ENCODE measurements at regions not wholly inside any gene's neighbourhood (a gene's known extent, or its start where the extent isn't known, plus 50 kb on each side); places are given as distances from the start of the nearest gene placed in this dataset.

DNA sequence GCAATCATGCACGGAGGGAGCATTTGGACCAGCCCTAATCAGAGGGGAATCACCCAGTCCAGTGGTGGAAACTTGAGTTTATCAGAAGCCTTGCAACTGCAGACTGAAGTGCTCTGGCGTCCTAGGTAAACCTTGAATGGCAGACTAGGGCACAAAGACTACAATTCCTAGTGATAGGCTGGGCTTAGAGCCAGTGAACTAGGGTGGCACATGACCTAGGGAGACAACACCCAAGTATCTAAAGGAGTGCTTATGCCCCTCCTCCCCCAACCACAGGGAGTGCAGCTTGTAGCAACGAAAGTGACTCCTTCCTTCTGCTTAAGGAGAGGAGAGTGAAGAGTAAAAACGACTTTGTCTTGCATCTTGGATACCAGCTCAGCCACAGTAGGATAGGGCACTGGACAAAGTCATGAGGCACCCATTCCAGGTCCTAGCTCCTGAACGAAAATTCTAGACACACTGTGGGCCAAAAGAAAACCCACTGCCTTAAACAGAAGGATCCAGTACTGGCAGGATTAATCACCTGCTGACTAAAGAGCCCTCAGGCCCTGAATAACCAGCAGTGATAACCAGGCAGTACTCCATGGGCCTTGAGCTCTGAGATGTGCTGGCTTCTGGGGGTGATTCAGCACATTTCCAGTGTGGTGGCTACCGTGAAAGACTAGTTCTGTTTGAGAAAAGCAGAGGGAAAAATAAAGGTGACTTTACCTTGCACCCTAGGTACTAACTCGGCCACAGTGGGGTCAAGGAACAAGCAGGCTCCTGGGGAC, 58.7 kb upstream of the STARD8 start:
- no peak for DNase-seq (ENCODE audit: low read depth, low spot score)
- intact Hi-C loops (cut with micrococcal nuclease; ENCODE audit: unreplicated experiment) (no loop called here), in situ Hi-C loops (cut with HindIII; ENCODE audit: low pct_unique_long_range_greater_than_20kb, low sequenced_read_pairs) (no loop called here)
- TF ChIP-seq CTCF (IDR thresholded peaks at IDR 0.05) (no peak), SIN3A (IDR thresholded peaks at IDR 0.05; ENCODE audit: borderline replicate concordance, insufficient read depth, low read depth, low read length) (no peak), POLR2AphosphoS5 (IDR thresholded peaks at IDR 0.05; ENCODE audit: low read depth, low read length) (no peak), TCF7L2 (IDR thresholded peaks at IDR 0.05; ENCODE audit: low read depth, low read length) (no peak)
- TF ChIP-seq, protein P1, sequence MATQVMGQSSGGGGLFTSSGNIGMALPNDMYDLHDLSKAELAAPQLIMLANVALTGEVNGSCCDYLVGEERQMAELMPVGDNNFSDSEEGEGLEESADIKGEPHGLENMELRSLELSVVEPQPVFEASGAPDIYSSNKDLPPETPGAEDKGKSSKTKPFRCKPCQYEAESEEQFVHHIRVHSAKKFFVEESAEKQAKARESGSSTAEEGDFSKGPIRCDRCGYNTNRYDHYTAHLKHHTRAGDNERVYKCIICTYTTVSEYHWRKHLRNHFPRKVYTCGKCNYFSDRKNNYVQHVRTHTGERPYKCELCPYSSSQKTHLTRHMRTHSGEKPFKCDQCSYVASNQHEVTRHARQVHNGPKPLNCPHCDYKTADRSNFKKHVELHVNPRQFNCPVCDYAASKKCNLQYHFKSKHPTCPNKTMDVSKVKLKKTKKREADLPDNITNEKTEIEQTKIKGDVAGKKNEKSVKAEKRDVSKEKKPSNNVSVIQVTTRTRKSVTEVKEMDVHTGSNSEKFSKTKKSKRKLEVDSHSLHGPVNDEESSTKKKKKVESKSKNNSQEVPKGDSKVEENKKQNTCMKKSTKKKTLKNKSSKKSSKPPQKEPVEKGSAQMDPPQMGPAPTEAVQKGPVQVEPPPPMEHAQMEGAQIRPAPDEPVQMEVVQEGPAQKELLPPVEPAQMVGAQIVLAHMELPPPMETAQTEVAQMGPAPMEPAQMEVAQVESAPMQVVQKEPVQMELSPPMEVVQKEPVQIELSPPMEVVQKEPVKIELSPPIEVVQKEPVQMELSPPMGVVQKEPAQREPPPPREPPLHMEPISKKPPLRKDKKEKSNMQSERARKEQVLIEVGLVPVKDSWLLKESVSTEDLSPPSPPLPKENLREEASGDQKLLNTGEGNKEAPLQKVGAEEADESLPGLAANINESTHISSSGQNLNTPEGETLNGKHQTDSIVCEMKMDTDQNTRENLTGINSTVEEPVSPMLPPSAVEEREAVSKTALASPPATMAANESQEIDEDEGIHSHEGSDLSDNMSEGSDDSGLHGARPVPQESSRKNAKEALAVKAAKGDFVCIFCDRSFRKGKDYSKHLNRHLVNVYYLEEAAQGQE (IDR thresholded peaks at IDR 0.05; ENCODE audit: insufficient read depth in 1 of 2, low read depth in 2 of 2, low read length in 1 of 2) = no peak
- Histone ChIP-seq H3K27ac (ENCODE audit: low read length) (no peak overlapping the region), H3K36me3 (ENCODE audit: control insufficient read depth, insufficient read depth, low read length) (no peaks in the 10 kb centered on the region), H3K4me1 (ENCODE audit: control insufficient read depth, insufficient read depth, low read length) (no peaks in the 10 kb centered on the region), H3K4me3 (ENCODE audit: low read depth in 2 of 2, low read length in 2 of 2) (no peak overlapping the region), H3K9me3 (ENCODE audit: control insufficient read depth, insufficient read depth, low read depth, low read length) (no peaks in the 10 kb centered on the region), H3K27me3 (ENCODE audit: control insufficient read depth, insufficient read depth, low read length) (no peaks in the 10 kb centered on the region)
- BruUV-seq (replicated peaks) = no TSS peak
- no peak for ATAC-seq
- CTCF ChIA-PET = no interaction called here
- POLR2A ChIA-PET = no interaction called here

- DNase-seq (ENCODE audit: low read depth, low spot score) (no peak), ATAC-seq (no peak)
- H3K27ac ChIP-seq (ENCODE audit: low read length) = no peak overlapping the region
- no peaks in the 10 kb centered on the region for H3K4me1 ChIP-seq (ENCODE audit: control insufficient read depth, insufficient read depth, low read length)
- ChIA-PET CTCF (no interaction called here), POLR2A (no interaction called here)
- no peak for TF ChIP-seq SIN3A (IDR thresholded peaks at IDR 0.05; ENCODE audit: borderline replicate concordance, insufficient read depth, low read depth, low read length)
- no peak for TF ChIP-seq TCF7L2 (IDR thresholded peaks at IDR 0.05; ENCODE audit: low read depth, low read length)
- TF ChIP-seq, protein P1 (IDR thresholded peaks at IDR 0.05; ENCODE audit: insufficient read depth in 1 of 2, low read depth in 2 of 2, low read length in 1 of 2) = no peak
- no peak for TF ChIP-seq POLR2AphosphoS5 (IDR thresholded peaks at IDR 0.05; ENCODE audit: low read depth, low read length)
- TF ChIP-seq CTCF (IDR thresholded peaks at IDR 0.05) = no peak
- no peaks in the 10 kb centered on the region for H3K27me3 ChIP-seq (ENCODE audit: control insufficient read depth, insufficient read depth, low read length)
- no peaks in the 10 kb centered on the region for H3K36me3 ChIP-seq (ENCODE audit: control insufficient read depth, insufficient read depth, low read length)
- in situ Hi-C loops (cut with HindIII; ENCODE audit: low pct_unique_long_range_greater_than_20kb, low sequenced_read_pairs) = no loop called here
- intact Hi-C loops (cut with micrococcal nuclease; ENCODE audit: unreplicated experiment) = no loop called here
- no TSS peak for BruUV-seq (replicated peaks)
- H3K4me3 ChIP-seq (ENCODE audit: low read depth in 2 of 2, low read length in 2 of 2) = no peak overlapping the region
- no peaks in the 10 kb centered on the region for H3K9me3 ChIP-seq (ENCODE audit: control insufficient read depth, insufficient read depth, low read depth, low read length)
Measured at GRCh38 chrX:68589372-68589753, 58.1 kb upstream of the STARD8 start.
